OCI-LY3 (cell line): ENCODE measurements at regions not wholly inside any gene's neighbourhood (a gene's known extent, or its start where the extent isn't known, plus 50 kb on each side); places are given as distances from the start of the nearest gene placed in this dataset.

Source experiments
- H2AFZ ChIP-seq: fragments of 200-600, 300-600 bp; shearing (Covaris generic); 2 replicates; pipeline ENCODE4 v1.6.0; 2014; ENCODE audit warnings: antibody characterized with exemption, low read depth, low read length
- H3K27ac ChIP-seq: fragments of 200-600, 300-600 bp; sonication (generic); 2 replicates; pipeline ENCODE4 v1.5.1; 2014; ENCODE audit warnings: mild to moderate bottlenecking, low read length, moderate library complexity, mixed read lengths
- H3K27me3 ChIP-seq: fragments of 200-600, 300-600 bp; sonication (generic); 2 replicates; pipeline ENCODE4 v1.6.1; 2014; ENCODE audit warnings: low read depth, low read length, mixed read lengths
- H3K36me3 ChIP-seq: fragments of 200-600, 300-600 bp; sonication (generic); replicated peaks from 2 replicates; pipeline ENCODE3; 2014; ENCODE audit warnings: low read depth, low read length, mixed read lengths
- H3K4me1 ChIP-seq: fragments of 300-600, 200-600 bp; sonication (generic); 2 replicates; pipeline ENCODE4 v1.6.1; 2014; ENCODE audit warnings: low read length, mixed read lengths
- H3K4me2 ChIP-seq: fragments of 200-600, 300-600 bp; sonication (generic); 2 replicates; pipeline ENCODE4 v1.6.1; 2014; ENCODE audit warnings: low read length, mixed read lengths
- H3K4me3 ChIP-seq: fragments of 300-600, 200-600 bp; sonication (generic); 2 replicates; pipeline ENCODE4 v1.5.1; 2014; ENCODE audit warnings: antibody characterized with exemption, mild to moderate bottlenecking, low read length, moderate library complexity
- H3K79me2 ChIP-seq: fragments of 300-600, 200-600 bp; shearing (Covaris generic); 2 replicates; pipeline ENCODE4 v1.6.1; 2014; ENCODE audit warnings: mild to moderate bottlenecking, low read length, mixed read lengths
- H3K9ac ChIP-seq: fragments of 300-600, 200-600 bp; shearing (Covaris generic); 2 replicates; pipeline ENCODE4 v1.6.0; 2014; ENCODE audit warnings: mild to moderate bottlenecking, low read length, moderate library complexity
- H3K9me3 ChIP-seq: fragments of 200-600, 300-600 bp; shearing (Covaris generic); 2 replicates; pipeline ENCODE4 v1.6.1; 2014; ENCODE audit warnings: low read length, mixed read lengths; ENCODE audit not compliant: insufficient read depth
- H4K20me1 ChIP-seq: fragments of 200-600, 300-600 bp; sonication (generic); 2 replicates; pipeline ENCODE4 v1.6.1; 2016; ENCODE audit warnings: low read length, mixed read lengths; ENCODE audit not compliant: insufficient read depth
- EZH2phosphoT487 ChIP-seq: fragments of 200-600 bp; shearing (Covaris generic); IDR thresholded peaks from 2 replicates; pipeline ENCODE4 v1.6.1; 2018; ENCODE audit warnings: antibody characterized with exemption, mixed run types, low read depth
- TF ChIP-seq, protein P1 (sequence below): fragments of 200-600, 300-600 bp; sonication (generic); IDR thresholded peaks from 2 replicates; pipeline ENCODE4 v1.5.1; 2014; ENCODE audit warnings: antibody characterized with exemption, low read length, low read depth

DNA sequence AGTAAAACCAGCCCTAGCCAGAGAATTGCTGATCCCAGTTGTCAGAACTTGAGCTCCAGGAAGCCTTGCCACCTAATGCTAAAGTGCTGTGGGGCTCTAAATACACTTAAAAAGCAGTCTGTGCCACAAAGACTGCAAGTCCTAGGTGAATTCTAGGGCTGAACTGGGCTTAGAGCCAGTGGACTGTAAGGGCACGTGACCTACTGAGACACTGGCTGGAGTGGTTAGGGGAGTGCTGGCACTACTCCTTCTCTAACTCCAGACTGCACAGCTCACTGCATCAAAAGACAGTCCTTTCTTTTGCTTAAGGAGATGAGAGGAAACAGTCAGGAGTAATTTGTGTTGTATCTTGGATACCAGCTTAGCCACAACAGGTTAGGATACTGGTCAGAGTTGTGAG lies 1240.2 kb downstream of the FAM133A start:
- Histone ChIP-seq H3K4me1 (no peaks in the 10 kb centered on the region), H3K4me3 (no peak overlapping the region), H3K4me2 (no peak overlapping the region), H3K9ac (no peak overlapping the region), H3K27ac (no peak overlapping the region), H3K36me3 (no peaks in the 10 kb centered on the region), H3K9me3 (no peaks in the 10 kb centered on the region), H4K20me1 (no peaks in the 10 kb centered on the region), H3K27me3 (no peaks in the 10 kb centered on the region), H3K79me2 (no peaks in the 10 kb centered on the region), H2AFZ (no peak overlapping the region)
- no peak for TF ChIP-seq EZH2phosphoT487
- TF ChIP-seq, protein P1, sequence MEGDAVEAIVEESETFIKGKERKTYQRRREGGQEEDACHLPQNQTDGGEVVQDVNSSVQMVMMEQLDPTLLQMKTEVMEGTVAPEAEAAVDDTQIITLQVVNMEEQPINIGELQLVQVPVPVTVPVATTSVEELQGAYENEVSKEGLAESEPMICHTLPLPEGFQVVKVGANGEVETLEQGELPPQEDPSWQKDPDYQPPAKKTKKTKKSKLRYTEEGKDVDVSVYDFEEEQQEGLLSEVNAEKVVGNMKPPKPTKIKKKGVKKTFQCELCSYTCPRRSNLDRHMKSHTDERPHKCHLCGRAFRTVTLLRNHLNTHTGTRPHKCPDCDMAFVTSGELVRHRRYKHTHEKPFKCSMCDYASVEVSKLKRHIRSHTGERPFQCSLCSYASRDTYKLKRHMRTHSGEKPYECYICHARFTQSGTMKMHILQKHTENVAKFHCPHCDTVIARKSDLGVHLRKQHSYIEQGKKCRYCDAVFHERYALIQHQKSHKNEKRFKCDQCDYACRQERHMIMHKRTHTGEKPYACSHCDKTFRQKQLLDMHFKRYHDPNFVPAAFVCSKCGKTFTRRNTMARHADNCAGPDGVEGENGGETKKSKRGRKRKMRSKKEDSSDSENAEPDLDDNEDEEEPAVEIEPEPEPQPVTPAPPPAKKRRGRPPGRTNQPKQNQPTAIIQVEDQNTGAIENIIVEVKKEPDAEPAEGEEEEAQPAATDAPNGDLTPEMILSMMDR = no peak

DNA sequence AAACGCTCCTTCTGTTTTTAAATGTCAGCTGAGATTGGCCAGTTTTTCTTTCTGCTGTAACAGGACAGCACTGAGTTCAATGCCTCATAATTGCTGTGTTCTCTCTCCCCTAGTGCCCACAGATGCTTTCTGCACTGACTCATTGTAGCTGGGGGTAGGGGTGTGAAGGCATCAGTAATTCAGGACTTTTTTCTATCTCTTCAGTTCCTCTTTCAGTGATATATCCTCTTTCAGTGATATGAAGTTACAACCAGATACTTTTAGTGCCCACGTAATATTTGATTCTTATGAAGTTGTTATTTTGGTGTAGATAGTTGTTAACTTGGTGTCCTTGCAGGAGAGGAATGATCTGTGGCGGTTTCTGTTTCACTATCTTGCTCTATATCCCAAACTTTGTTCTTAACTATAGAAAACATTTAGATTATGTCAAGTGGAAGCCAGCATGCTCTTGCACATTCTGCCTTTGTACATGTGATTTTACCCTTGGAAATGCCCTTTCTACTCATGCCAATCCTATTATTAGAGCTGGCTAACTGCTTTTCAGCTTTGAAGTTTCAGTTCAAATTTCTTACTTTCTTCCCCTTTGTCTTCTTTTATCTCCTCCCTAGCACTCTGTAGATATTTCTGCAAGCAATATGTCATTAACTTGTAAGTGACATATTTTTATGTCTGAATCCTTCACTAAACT lies 1258.4 kb downstream of the FAM133A start:
- H3K36me3 ChIP-seq = peaks cover 6% of the 10 kb centered on the region
- H3K79me2 ChIP-seq = no peaks in the 10 kb centered on the region
- peak overlapping the region; percentile 99 for H3K27ac ChIP-seq
- H3K27me3 ChIP-seq = no peaks in the 10 kb centered on the region
- peak overlapping the region; percentile 63 for H3K4me3 ChIP-seq
- peaks cover 39% of the 10 kb centered on the region for H3K4me1 ChIP-seq
- H2AFZ ChIP-seq = peak overlapping the region; percentile 85
- H3K4me2 ChIP-seq = peak overlapping the region; percentile 82
- TF ChIP-seq, protein P1 = peak; percentile 17; the same call in 1 of the 2 replicates
- TF ChIP-seq EZH2phosphoT487 = no peak
- H3K9ac ChIP-seq = peak overlapping the region; percentile 78
- H4K20me1 ChIP-seq = no peaks in the 10 kb centered on the region
- H3K9me3 ChIP-seq = no peaks in the 10 kb centered on the region

DNA sequence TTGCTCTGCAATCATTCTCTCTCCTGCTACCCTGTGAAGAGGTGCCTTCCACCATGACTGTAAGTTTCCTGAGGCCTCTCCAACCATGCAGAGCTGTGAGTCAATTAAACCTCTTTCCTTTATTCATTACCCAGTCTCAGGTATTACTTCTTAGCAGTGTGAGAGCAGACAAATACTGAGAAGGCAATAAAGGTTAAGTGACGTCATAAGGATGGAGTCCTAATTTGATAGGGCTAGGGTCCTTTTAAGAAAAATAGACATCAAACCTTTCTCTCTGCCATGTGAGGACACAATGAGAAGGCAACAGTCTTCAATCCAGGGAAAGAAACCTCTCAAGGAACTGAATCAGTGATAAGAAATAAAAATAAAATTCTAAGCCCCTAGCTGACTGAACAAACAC lies 1262.7 kb downstream of the FAM133A start:
- Histone ChIP-seq H3K9me3 (no peaks in the 10 kb centered on the region), H3K27me3 (no peaks in the 10 kb centered on the region), H3K27ac (no peak overlapping the region), H3K79me2 (no peaks in the 10 kb centered on the region), H4K20me1 (no peaks in the 10 kb centered on the region), H3K36me3 (no peaks in the 10 kb centered on the region), H3K4me2 (no peak overlapping the region), H3K9ac (no peak overlapping the region), H2AFZ (no peak overlapping the region), H3K4me1 (peaks cover 23% of the 10 kb centered on the region), H3K4me3 (no peak overlapping the region)
- no peak for TF ChIP-seq EZH2phosphoT487
- TF ChIP-seq, protein P1 = no peak

DNA sequence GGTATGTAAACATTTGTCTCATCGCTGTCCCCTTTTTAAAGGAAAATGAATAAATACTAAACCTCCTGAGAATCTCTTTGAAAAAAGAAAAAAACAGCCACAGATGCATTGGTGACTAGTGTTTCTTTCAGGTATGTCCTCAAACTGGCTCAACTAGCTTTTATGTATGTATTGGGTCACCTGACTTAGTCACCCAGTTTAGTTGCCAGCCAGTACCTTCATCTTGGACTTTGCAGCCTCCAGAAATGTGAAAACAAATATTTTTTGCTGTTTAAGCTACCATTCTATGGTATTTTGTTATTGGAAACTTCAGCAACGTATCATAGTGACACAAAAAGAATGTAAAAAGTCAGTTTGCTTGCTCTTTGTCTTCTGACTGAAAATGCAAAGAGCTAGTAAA lies 1263.5 kb downstream of the FAM133A start:
- no peak for TF ChIP-seq EZH2phosphoT487
- TF ChIP-seq, protein P1 = no peak
- Histone ChIP-seq H3K4me1 (peaks cover 16% of the 10 kb centered on the region), H3K9ac (no peak overlapping the region), H3K36me3 (no peaks in the 10 kb centered on the region), H3K27ac (no peak overlapping the region), H3K4me2 (no peak overlapping the region), H3K4me3 (no peak overlapping the region), H3K9me3 (no peaks in the 10 kb centered on the region), H4K20me1 (no peaks in the 10 kb centered on the region), H3K27me3 (no peaks in the 10 kb centered on the region), H2AFZ (no peak overlapping the region), H3K79me2 (no peaks in the 10 kb centered on the region)
